H9 (cell line): ENCODE measurements at regions not wholly inside any gene's neighbourhood (a gene's known extent, or its start where the extent isn't known, plus 50 kb on each side); places are given as distances from the start of the nearest gene placed in this dataset.

ENCODE experiments used
- DNase-seq: peaks from one replicate; pipeline ENCODE4 v3.0.0-alpha.2; 2017
- H2AFZ ChIP-seq: one replicate; pipeline ENCODE4 v1.6.1; 2013; ENCODE audit warnings: mild to moderate bottlenecking, low read length, control low read depth, moderate library complexity
- H2AK5ac ChIP-seq: 2 replicates; pipeline ENCODE4 v1.6.1; 2013; ENCODE audit warnings: low read length, control low read depth, mixed read lengths; ENCODE audit not compliant: insufficient read length
- H2BK120ac ChIP-seq: one replicate; pipeline ENCODE4 v1.6.1; 2013; ENCODE audit warnings: low read depth, mild to moderate bottlenecking, low read length, control low read depth, inconsistent platforms; ENCODE audit not compliant: poor library complexity, severe bottlenecking
- H2BK12ac ChIP-seq: 2 replicates; pipeline ENCODE4 v1.6.1; 2013; ENCODE audit warnings: low read length, control low read depth, mixed read lengths, low read depth; ENCODE audit not compliant: insufficient read length
- H2BK15ac ChIP-seq: 2 replicates; pipeline ENCODE4 v1.6.1; 2013; ENCODE audit warnings: low read depth, low read length, control low read depth
- H2BK20ac ChIP-seq: one replicate; pipeline ENCODE4 v1.6.1; 2013; ENCODE audit warnings: low read depth, mild to moderate bottlenecking, low read length, control low read depth, inconsistent platforms; ENCODE audit not compliant: poor library complexity, severe bottlenecking
- H2BK5ac ChIP-seq: 2 replicates; pipeline ENCODE4 v1.6.1; 2013; ENCODE audit warnings: low read length, control low read depth, mixed read lengths; ENCODE audit not compliant: insufficient read length
- H3K14ac ChIP-seq: 2 replicates; pipeline ENCODE4 v1.6.1; 2013; ENCODE audit warnings: low read length, control low read depth; ENCODE audit not compliant: insufficient read depth
- H3K18ac ChIP-seq: 2 replicates; pipeline ENCODE4 v1.6.1; 2013; ENCODE audit warnings: low read depth, mild to moderate bottlenecking, mixed read lengths, low read length, control low read depth; ENCODE audit not compliant: insufficient read length
- H3K23ac ChIP-seq: 2 replicates; pipeline ENCODE4 v1.6.1; 2013; ENCODE audit warnings: low read length, control low read depth, mixed read lengths, low read depth; ENCODE audit not compliant: insufficient read length
- H3K23me2 ChIP-seq: 2 replicates; pipeline ENCODE4 v1.6.1; 2013; ENCODE audit warnings: low read depth, mild to moderate bottlenecking, mixed read lengths, low read length, control low read depth; ENCODE audit not compliant: insufficient read length, poor library complexity, severe bottlenecking
- H3K27ac ChIP-seq: 2 replicates; pipeline ENCODE4 v1.5.1; 2013; ENCODE audit warnings: low read length, control low read depth, mixed read lengths, low read depth; ENCODE audit not compliant: insufficient read length
- H3K27me3 ChIP-seq: 2 replicates; pipeline ENCODE4 v1.6.1; 2013; ENCODE audit warnings: low read length, control low read depth, inconsistent platforms; ENCODE audit not compliant: insufficient read depth
- H3K4ac ChIP-seq: 2 replicates; pipeline ENCODE4 v1.6.1; 2013; ENCODE audit warnings: low read depth, mild to moderate bottlenecking, control low read depth, inconsistent platforms, low read length, moderate library complexity
- H3K4me1 ChIP-seq: 2 replicates; pipeline ENCODE4 v1.6.1; 2013; ENCODE audit warnings: low read length, control low read depth, inconsistent platforms; ENCODE audit not compliant: insufficient read depth
- H3K4me2 ChIP-seq: 2 replicates; pipeline ENCODE4 v1.6.1; 2013; ENCODE audit warnings: low read length, control low read depth, mixed read lengths; ENCODE audit not compliant: insufficient read length, insufficient read depth
- H3K56ac ChIP-seq: 2 replicates; pipeline ENCODE4 v1.6.1; 2013; ENCODE audit warnings: low read depth, mild to moderate bottlenecking, mixed read lengths, low read length, control low read depth; ENCODE audit not compliant: insufficient read length
- H3K79me1 ChIP-seq: 2 replicates; pipeline ENCODE4 v1.6.1; 2013; ENCODE audit warnings: low read depth, mild to moderate bottlenecking, moderate library complexity, low read length, control low read depth, inconsistent platforms; ENCODE audit not compliant: insufficient read depth, poor library complexity, severe bottlenecking
- H3K79me2 ChIP-seq: 2 replicates; pipeline ENCODE4 v1.6.1; 2013; ENCODE audit warnings: low read length, control low read depth, inconsistent platforms; ENCODE audit not compliant: insufficient read depth
- H3K9ac ChIP-seq: 2 replicates; pipeline ENCODE4 v1.6.1; 2013; ENCODE audit warnings: low read length, control low read depth, mixed read lengths; ENCODE audit not compliant: insufficient read length; ENCODE audit errors: extremely low read depth
- H3K9me3 ChIP-seq: one replicate; pipeline ENCODE4 v1.6.1; 2013; ENCODE audit warnings: low read depth, low read length, inconsistent platforms; ENCODE audit not compliant: control insufficient read depth
- H3T11ph ChIP-seq: one replicate; pipeline ENCODE4 v1.6.1; 2013; ENCODE audit warnings: mild to moderate bottlenecking, low read length, control low read depth, inconsistent platforms
- H4K20me1 ChIP-seq: one replicate; pipeline ENCODE4 v1.6.1; 2013; ENCODE audit not compliant: control insufficient read depth, insufficient read length, insufficient read depth
- H4K5ac ChIP-seq: 2 replicates; pipeline ENCODE4 v1.6.1; 2013; ENCODE audit warnings: low read depth, mild to moderate bottlenecking, mixed read lengths, low read length, control low read depth; ENCODE audit not compliant: insufficient read length
- H4K8ac ChIP-seq: replicated peaks from 2 replicates; pipeline ENCODE4 v1.6.1; 2013; ENCODE audit warnings: low read length, control low read depth, mixed read lengths, low read depth; ENCODE audit not compliant: insufficient read length
- H4K91ac ChIP-seq: 2 replicates; pipeline ENCODE4 v1.6.1; 2013; ENCODE audit warnings: low read depth, mild to moderate bottlenecking, moderate library complexity, mixed read lengths, low read length, control low read depth; ENCODE audit not compliant: insufficient read length
- H3K27ac Mint-ChIP-seq, 3 experiments: 2 replicates in 2 of 3; 3 replicates in 1 of 3; pipeline ENCODE4 v1.8.0; 2020 to 2021; ENCODE audit warnings: mixed read lengths in 3 of 3, mild to moderate bottlenecking in 1 of 3, moderate library complexity in 1 of 3
- H3K27me3 Mint-ChIP-seq: 2 replicates; pipeline ENCODE4 v1.8.0; 2021; ENCODE audit warnings: low read depth, mild to moderate bottlenecking, moderate library complexity, mixed read lengths
- H3K36me3 Mint-ChIP-seq, 3 experiments: 2 replicates in 2 of 3; 3 replicates in 1 of 3; pipeline ENCODE4 v1.8.0; 2020 to 2021; ENCODE audit warnings: low read depth in 3 of 3, mixed read lengths in 3 of 3; ENCODE audit not compliant: insufficient read depth in 1 of 3
- H3K4me1 Mint-ChIP-seq, 2 experiments: 2 replicates each; pipeline ENCODE4 v1.8.0; 2020; ENCODE audit warnings: mixed read lengths in 2 of 2
- H3K4me3 Mint-ChIP-seq, 2 experiments: 2 replicates in 1 of 2; 3 replicates in 1 of 2; pipeline ENCODE4 v1.8.0; 2020 to 2021; ENCODE audit warnings: mild to moderate bottlenecking in 2 of 2, mixed read lengths in 2 of 2, moderate library complexity in 1 of 2
- H3K9me3 Mint-ChIP-seq, 2 experiments: 2 replicates in 1 of 2; 3 replicates in 1 of 2; pipeline ENCODE4 v1.8.0; 2020; ENCODE audit warnings: mild to moderate bottlenecking in 2 of 2, mixed read lengths in 2 of 2, moderate library complexity in 1 of 2
- CTCF ChIP-seq: fragments of 200-600 bp; sonication (generic); conservative IDR thresholded peaks from 3 replicates; pipeline ENCODE4 v1.8.0; 2021; ENCODE audit warnings: antibody characterized with exemption, mild to moderate bottlenecking
- WGBS: extraction: QIAGEN DNeasy Blood & Tissue Kit; methylation state at CpG from one replicate; pipeline ENCODE4 v1.1.7; 2013; ENCODE audit warnings: missing lambda C conversion rate, low lambda C conversion rate, mixed read lengths; ENCODE audit not compliant: insufficient read length; ENCODE audit errors: extremely low coverage; 5-methylcytosine and 5-hydroxymethylcytosine counted together

- H3K79me1 ChIP-seq, result no peaks in the 10 kb centered on the region
- no peak overlapping the region for H3K23ac ChIP-seq
- no peak overlapping the region for H3K4ac ChIP-seq
- Mint-ChIP-seq H3K36me3 (no peaks in the 10 kb centered on the region), H3K4me3 (no peak overlapping the region), H3K4me1 (peaks cover 0 to 9% of the 10 kb centered on the region in 2 experiments; a peak in 2 of 4 replicates), H3K9me3 (no peaks in the 10 kb centered on the region), H3K27ac (no peak overlapping the region), H3K27me3 (peaks cover 18% of the 10 kb centered on the region)
- H3K4me2 ChIP-seq, result no peak overlapping the region
- H3K56ac ChIP-seq, result no peak overlapping the region
- H3T11ph ChIP-seq, result no peak overlapping the region
- WGBS, result no CpG with 5 or more reads among the region's 11 CpGs
- DNase-seq, result no peak
- H3K23me2 ChIP-seq, result no peaks in the 10 kb centered on the region
- H3K4me1 ChIP-seq, result no peaks in the 10 kb centered on the region
- H2BK12ac ChIP-seq, result no peak overlapping the region
- H4K91ac ChIP-seq, result no peak overlapping the region
- H4K5ac ChIP-seq, result no peak overlapping the region
- H2AK5ac ChIP-seq, result no peak overlapping the region
- no peak overlapping the region for H3K27ac ChIP-seq
- H3K18ac ChIP-seq, result no peak overlapping the region
- no peak overlapping the region for H2AFZ ChIP-seq
- H3K9ac ChIP-seq, result no peak overlapping the region
- H3K27me3 ChIP-seq, result no peaks in the 10 kb centered on the region
- no peak overlapping the region for H2BK120ac ChIP-seq
- no peak for TF ChIP-seq CTCF
- no peak overlapping the region for H2BK5ac ChIP-seq
- no peak overlapping the region for H3K14ac ChIP-seq
- H4K8ac ChIP-seq, result no peak overlapping the region
- H3K79me2 ChIP-seq, result no peaks in the 10 kb centered on the region
- no peak overlapping the region for H2BK15ac ChIP-seq
- no peaks in the 10 kb centered on the region for H3K9me3 ChIP-seq
- H2BK20ac ChIP-seq, result no peak overlapping the region
- no peaks in the 10 kb centered on the region for H4K20me1 ChIP-seq
Measured at GRCh38 chr7:156456503-156457115, 184.0 kb upstream of the RNF32 start.
